Uterus (tissue), 2 donors: ENCODE measurements at regions not wholly inside any gene's neighbourhood (a gene's known extent, or its start where the extent isn't known, plus 50 kb on each side); places are given as distances from the start of the nearest gene placed in this dataset.

Experiments
- POLR2A ChIP-seq, 2 donors: fragments of 450-650 bp; IDR thresholded peaks; one replicate each; pipeline ENCODE4 v1.6.1; 2016; ENCODE audit warnings: antibody characterized with exemption in 2 of 2, mild to moderate bottlenecking in 1 of 2, moderate library complexity in 1 of 2
- TF ChIP-seq, protein P1 (sequence below), 4 experiments: fragments of 200-600 bp in 2 of 4; fragments of 450-650 bp in 2 of 4; sonication (generic) in 2 of 4; IDR thresholded peaks; one replicate each; pipeline ENCODE4 v1.5.1; 2016 to 2019; ENCODE audit warnings: antibody characterized with exemption in 4 of 4, mild to moderate bottlenecking in 2 of 4, moderate library complexity in 1 of 4

DNA sequence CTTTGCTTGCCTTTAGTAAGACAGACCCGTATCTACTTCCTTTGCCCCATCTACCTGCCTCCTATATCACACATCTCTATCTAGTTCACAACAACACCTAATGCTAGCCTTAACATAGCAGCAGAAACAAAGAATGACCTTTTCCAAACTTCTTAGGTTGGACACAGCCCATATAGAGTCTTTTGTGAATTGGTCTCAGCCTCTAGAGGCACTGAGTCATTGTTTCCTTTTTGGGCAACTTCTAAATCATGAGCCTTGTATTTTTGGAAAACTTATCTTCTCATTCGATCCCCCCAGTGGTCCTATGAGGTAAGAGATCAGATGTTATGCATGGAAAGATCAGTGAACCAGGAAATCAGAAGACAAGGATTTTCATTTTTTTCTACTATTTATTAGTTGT, 679.4 kb upstream of the USP24 start:
- TF ChIP-seq, protein P1, sequence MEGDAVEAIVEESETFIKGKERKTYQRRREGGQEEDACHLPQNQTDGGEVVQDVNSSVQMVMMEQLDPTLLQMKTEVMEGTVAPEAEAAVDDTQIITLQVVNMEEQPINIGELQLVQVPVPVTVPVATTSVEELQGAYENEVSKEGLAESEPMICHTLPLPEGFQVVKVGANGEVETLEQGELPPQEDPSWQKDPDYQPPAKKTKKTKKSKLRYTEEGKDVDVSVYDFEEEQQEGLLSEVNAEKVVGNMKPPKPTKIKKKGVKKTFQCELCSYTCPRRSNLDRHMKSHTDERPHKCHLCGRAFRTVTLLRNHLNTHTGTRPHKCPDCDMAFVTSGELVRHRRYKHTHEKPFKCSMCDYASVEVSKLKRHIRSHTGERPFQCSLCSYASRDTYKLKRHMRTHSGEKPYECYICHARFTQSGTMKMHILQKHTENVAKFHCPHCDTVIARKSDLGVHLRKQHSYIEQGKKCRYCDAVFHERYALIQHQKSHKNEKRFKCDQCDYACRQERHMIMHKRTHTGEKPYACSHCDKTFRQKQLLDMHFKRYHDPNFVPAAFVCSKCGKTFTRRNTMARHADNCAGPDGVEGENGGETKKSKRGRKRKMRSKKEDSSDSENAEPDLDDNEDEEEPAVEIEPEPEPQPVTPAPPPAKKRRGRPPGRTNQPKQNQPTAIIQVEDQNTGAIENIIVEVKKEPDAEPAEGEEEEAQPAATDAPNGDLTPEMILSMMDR (IDR thresholded peaks at IDR 0.05) = no peak
- TF ChIP-seq POLR2A (IDR thresholded peaks at IDR 0.05) = no peak
